ENCODE measurements at regions not wholly inside any gene's neighbourhood (a gene's known extent, or its start where the extent isn't known, plus 50 kb on each side); places are given as distances from the start of the nearest gene placed in this dataset.

GRCh38 chr6:137690034-137690433 is 177.0 kb upstream of the TNFAIP3 start:
- DNase-seq (ENCODE audit: low read depth, low spot score), result no peak
- ChIA-PET POLR2A (no interaction called here), CTCF (interaction anchor here (1.5 kb wide), 1 partner anchor 18 kb away, joined by 3 read pairs; no protein-coding TSS in a partner anchor)
- Histone ChIP-seq H3K4me3 (ENCODE audit: low read depth, low read length) (no peak overlapping the region), H3K27me3 (ENCODE audit: control insufficient read depth, insufficient read depth, low read length) (no peaks in the 10 kb centered on the region), H3K27ac (ENCODE audit: low read depth, low read length) (no peak overlapping the region), H3K9me3 (ENCODE audit: control insufficient read depth, insufficient read depth, low read length) (no peaks in the 10 kb centered on the region)
- no peak for TF ChIP-seq CTCF (IDR thresholded peaks at IDR 0.05; ENCODE audit: low read depth, low read length)

- H3K9me3 ChIP-seq (ENCODE audit: control insufficient read depth, insufficient read depth, low read length), result no peaks in the 10 kb centered on the region
- no peak overlapping the region for H3K4me3 ChIP-seq (ENCODE audit: low read depth, low read length)
- ChIA-PET POLR2A (no interaction called here), CTCF (interaction anchor here (1.5 kb wide), 1 partner anchor 17 kb away, joined by 3 read pairs; no protein-coding TSS in a partner anchor)
- H3K27me3 ChIP-seq (ENCODE audit: control insufficient read depth, insufficient read depth, low read length), result no peaks in the 10 kb centered on the region
- TF ChIP-seq CTCF (IDR thresholded peaks at IDR 0.05; ENCODE audit: low read depth, low read length), result no peak
- DNase-seq (ENCODE audit: low read depth, low spot score), result no peak
- no peak overlapping the region for H3K27ac ChIP-seq (ENCODE audit: low read depth, low read length)
These were observed 176.3 kb upstream of the TNFAIP3 start for GRCh38 chr6:137690721-137691120.

GRCh38 chr6:137692308-137692707 is 174.8 kb upstream of the TNFAIP3 start:
- no peaks in the 10 kb centered on the region for H3K9me3 ChIP-seq (ENCODE audit: control insufficient read depth, insufficient read depth, low read length)
- no peak overlapping the region for H3K4me3 ChIP-seq (ENCODE audit: low read depth, low read length)
- CTCF ChIA-PET, result no interaction called here
- no peaks in the 10 kb centered on the region for H3K27me3 ChIP-seq (ENCODE audit: control insufficient read depth, insufficient read depth, low read length)
- H3K27ac ChIP-seq (ENCODE audit: low read depth, low read length), result no peak overlapping the region
- no peak for DNase-seq (ENCODE audit: low read depth, low spot score)
- POLR2A ChIA-PET, result no interaction called here
- TF ChIP-seq CTCF (IDR thresholded peaks at IDR 0.05; ENCODE audit: low read depth, low read length), result no peak

- ChIA-PET POLR2A (no interaction called here), CTCF (no interaction called here)
- no peaks in the 10 kb centered on the region for H3K9me3 ChIP-seq (ENCODE audit: control insufficient read depth, insufficient read depth, low read length)
- DNase-seq (ENCODE audit: low read depth, low spot score), result no peak
- no peak for TF ChIP-seq CTCF (IDR thresholded peaks at IDR 0.05; ENCODE audit: low read depth, low read length)
- H3K27me3 ChIP-seq (ENCODE audit: control insufficient read depth, insufficient read depth, low read length), result no peaks in the 10 kb centered on the region
- no peak overlapping the region for H3K27ac ChIP-seq (ENCODE audit: low read depth, low read length)
- no peak overlapping the region for H3K4me3 ChIP-seq (ENCODE audit: low read depth, low read length)
These were observed 174.3 kb upstream of the TNFAIP3 start for GRCh38 chr6:137692806-137693205.

GRCh38 chr6:137693711-137694110 is 173.3 kb upstream of the TNFAIP3 start:
- Histone ChIP-seq H3K27ac (ENCODE audit: low read depth, low read length) (no peak overlapping the region), H3K4me3 (ENCODE audit: low read depth, low read length) (no peak overlapping the region), H3K9me3 (ENCODE audit: control insufficient read depth, insufficient read depth, low read length) (no peaks in the 10 kb centered on the region), H3K27me3 (ENCODE audit: control insufficient read depth, insufficient read depth, low read length) (no peaks in the 10 kb centered on the region)
- ChIA-PET CTCF (interaction anchor here (0.5 to 1.1 kb wide), 4 partner anchors 10 to 307 kb away, joined by 3 to 6 read pairs (median 4); no protein-coding TSS in a partner anchor), POLR2A (no interaction called here)
- no peak for TF ChIP-seq CTCF (IDR thresholded peaks at IDR 0.05; ENCODE audit: low read depth, low read length)
- no peak for DNase-seq (ENCODE audit: low read depth, low spot score)

All from AG04450 (cell line).